C4-2B (cell line): ENCODE measurements at regions not wholly inside any gene's neighbourhood (a gene's known extent, or its start where the extent isn't known, plus 50 kb on each side); places are given as distances from the start of the nearest gene placed in this dataset.

Experiments used
- ZFX ChIP-seq: fragments of 450-650 bp; IDR thresholded peaks from 2 replicates; pipeline ENCODE4 v1.6.1; 2017
- TF ChIP-seq, protein P1 (sequence below): fragments of 450-650 bp; conservative IDR thresholded peaks from 2 replicates; pipeline ENCODE4 v1.5.1; 2017; ENCODE audit warnings: mild to moderate bottlenecking

DNA sequence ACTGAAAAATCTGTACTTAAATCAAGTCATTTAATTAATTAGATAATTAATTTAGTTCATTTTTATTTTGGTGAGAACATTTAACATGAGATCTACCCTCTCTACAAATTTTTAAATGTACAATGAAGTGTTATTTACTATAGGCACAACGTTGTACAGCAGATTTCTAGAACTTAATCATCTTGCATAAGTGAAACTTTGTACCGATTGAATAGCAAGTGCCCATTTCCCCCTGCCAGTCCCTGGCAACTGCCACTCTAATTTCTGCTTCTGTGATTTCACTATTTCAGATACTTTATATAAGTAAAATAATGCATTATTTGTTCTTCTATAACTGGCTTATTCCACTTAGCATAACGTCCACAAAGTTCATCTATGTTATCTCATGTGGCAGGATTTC, 50.1 kb upstream of the SYTL5 start:
- TF ChIP-seq, protein P1, sequence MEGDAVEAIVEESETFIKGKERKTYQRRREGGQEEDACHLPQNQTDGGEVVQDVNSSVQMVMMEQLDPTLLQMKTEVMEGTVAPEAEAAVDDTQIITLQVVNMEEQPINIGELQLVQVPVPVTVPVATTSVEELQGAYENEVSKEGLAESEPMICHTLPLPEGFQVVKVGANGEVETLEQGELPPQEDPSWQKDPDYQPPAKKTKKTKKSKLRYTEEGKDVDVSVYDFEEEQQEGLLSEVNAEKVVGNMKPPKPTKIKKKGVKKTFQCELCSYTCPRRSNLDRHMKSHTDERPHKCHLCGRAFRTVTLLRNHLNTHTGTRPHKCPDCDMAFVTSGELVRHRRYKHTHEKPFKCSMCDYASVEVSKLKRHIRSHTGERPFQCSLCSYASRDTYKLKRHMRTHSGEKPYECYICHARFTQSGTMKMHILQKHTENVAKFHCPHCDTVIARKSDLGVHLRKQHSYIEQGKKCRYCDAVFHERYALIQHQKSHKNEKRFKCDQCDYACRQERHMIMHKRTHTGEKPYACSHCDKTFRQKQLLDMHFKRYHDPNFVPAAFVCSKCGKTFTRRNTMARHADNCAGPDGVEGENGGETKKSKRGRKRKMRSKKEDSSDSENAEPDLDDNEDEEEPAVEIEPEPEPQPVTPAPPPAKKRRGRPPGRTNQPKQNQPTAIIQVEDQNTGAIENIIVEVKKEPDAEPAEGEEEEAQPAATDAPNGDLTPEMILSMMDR: no peak
- TF ChIP-seq ZFX: no peak
